ENCODE measurements at regions not wholly inside any gene's neighbourhood (a gene's known extent, or its start where the extent isn't known, plus 50 kb on each side); places are given as distances from the start of the nearest gene placed in this dataset.
"Not testable (repeated sequence)": the region's sequence is repeated elsewhere in the genome, so short reads cannot be mapped to it uniquely, and the experiment has no call there.

- DNase-seq (ENCODE audit: low read depth in 2 of 2): no peak
Observed at GRCh38 chr1:196160066-196160795, 448.0 kb downstream of the KCNT2 start.

GRCh38 chr1:196155586-196155985, 452.7 kb downstream of the KCNT2 start:
- DNase-seq (ENCODE audit: low read depth in 2 of 2): no peak

DNA sequence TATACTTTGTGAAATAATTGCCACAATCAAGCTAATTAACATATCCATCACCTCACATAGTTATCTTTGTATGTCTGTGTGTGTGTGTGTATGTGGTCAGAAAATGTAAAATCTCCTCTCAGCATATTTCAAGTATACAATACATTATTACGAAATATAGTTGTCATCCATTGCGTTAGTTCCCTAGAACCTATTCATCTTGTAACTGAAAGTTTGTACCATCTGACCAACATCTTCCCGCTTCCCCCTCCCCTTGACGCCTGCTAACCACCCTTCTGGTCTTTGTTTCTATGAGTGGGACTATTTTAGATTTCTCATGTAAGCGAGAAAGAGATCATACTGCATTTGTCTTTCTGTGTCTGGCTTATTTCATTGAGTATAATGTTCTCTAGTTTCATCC, 455.3 kb downstream of the KCNT2 start:
- DNase-seq (ENCODE audit: low read depth in 2 of 2): no peak

- DNase-seq (ENCODE audit: low read depth in 2 of 2): no peak
Observed at GRCh38 chr1:196152086-196152485, 456.2 kb downstream of the KCNT2 start.

- DNase-seq (ENCODE audit: low read depth in 2 of 2): no peak
Observed at GRCh38 chr1:196148367-196148970, 459.8 kb downstream of the KCNT2 start.

- no peak for DNase-seq (ENCODE audit: low read depth in 2 of 2)
Observed at GRCh38 chr1:196147530-196147929, 460.7 kb downstream of the KCNT2 start.

GRCh38 chr1:196145151-196145550, 463.1 kb downstream of the KCNT2 start:
- not testable (repeated sequence) for DNase-seq (ENCODE audit: low read depth in 2 of 2)

- DNase-seq (ENCODE audit: low read depth in 2 of 2): no peak
Observed at GRCh38 chr1:196144588-196144987, 463.7 kb downstream of the KCNT2 start.

- DNase-seq (ENCODE audit: low read depth in 2 of 2): no peak
Observed at GRCh38 chr1:196143602-196144342, 464.5 kb downstream of the KCNT2 start.

DNA sequence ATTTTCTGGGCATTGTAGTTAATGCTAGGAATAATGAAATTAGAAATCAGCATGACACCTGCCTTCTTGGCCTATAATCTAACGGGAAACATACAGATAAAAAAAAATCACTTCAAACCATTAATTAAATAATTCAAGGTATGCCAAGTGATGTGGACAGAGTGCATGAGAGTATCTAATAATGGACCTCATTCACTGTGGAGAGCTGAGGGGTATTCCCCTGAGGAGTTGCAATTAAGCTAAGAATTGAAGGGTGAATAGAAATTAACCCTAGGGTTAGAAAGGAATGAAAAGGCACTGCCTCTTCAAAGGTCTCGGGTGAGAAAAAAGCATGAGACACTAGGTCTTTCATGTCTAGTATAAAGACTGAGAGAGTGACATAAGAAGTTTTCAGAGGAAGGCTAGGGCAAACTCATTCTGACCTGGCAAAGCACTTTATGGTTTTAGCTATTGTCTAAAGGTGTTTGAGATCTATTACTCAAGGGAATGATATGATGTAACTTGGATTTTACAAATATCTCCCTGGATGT, 466.1 kb downstream of the KCNT2 start:
- DNase-seq (ENCODE audit: low read depth in 2 of 2): no peak

DNA sequence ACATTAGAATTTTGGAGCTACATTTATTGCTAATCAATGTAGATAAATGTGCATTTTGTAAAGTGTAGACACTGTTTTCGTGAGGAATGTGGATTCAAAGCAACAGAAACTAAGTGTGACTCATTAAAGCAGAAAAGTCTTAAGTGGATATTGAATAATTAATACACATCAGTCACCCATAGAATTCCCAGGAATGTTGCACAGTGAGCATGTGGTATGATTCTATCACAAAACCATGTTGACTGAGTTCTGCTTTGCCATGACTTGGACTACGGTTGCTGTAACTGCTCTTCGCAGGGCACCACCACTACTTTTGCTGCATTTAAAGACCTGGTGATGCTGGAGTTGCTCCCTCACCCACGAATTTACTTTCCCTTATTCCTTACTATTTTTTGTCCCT, 471.8 kb downstream of the KCNT2 start:
- no peak for DNase-seq (ENCODE audit: low read depth in 2 of 2)

DNA sequence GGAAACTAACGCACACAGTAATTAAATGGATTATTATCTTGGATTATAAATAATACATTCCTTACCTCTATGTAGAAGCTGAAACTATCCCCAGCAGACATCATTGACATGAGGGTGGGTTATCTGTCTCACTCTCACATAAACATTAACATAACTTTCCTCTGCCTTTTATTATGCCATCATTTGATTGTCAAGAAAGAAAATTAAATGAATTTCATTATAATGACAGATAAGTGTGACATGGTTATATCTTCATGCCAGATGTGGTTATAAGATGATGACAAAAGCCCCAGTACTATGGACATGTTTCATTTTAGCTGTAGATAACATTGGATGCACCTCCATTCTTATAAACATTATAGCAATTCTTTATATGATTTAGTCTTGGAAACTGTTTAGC, 476.5 kb downstream of the KCNT2 start:
- DNase-seq (ENCODE audit: low read depth in 2 of 2): no peak

DNA sequence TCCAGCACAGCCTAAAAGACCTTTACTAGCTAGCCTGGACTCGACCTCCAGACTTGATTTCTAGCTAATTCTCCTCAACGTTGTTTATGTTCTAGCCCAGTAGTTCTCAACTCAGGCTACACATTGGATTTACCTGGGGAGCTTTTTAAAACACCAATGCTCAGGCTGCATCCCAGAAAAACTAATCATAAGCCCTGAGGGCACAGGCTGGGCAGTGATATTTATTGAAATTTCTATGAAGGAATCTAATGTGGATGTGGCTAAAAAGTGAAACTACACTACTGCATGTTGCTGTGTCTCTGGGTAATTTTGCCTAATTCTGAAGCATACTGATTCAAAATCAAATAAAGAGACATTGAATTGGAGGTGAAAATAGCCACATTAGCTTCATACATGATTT, 479.4 kb downstream of the KCNT2 start:
- no peak for DNase-seq (ENCODE audit: low read depth in 2 of 2)

DNA sequence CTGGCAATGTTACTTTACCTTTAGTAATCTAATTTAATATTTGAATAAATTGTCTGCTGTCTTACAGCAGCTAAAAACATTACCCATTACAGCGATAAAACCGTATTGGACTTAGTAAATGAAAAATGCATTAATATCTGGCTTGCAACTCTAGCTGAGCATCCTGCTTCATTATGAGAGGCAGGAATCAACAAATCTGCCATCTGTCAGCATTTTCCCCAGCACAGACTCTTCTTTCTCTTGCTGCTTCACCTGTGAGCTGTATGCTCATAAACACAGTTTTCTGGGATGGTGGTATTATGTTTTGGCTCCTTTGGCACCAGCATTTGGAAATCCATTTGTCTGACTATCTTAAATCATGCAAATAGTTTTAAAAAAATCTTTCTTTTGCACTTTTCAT, 487.1 kb downstream of the KCNT2 start:
- DNase-seq (ENCODE audit: low read depth in 2 of 2): no peak

DNA sequence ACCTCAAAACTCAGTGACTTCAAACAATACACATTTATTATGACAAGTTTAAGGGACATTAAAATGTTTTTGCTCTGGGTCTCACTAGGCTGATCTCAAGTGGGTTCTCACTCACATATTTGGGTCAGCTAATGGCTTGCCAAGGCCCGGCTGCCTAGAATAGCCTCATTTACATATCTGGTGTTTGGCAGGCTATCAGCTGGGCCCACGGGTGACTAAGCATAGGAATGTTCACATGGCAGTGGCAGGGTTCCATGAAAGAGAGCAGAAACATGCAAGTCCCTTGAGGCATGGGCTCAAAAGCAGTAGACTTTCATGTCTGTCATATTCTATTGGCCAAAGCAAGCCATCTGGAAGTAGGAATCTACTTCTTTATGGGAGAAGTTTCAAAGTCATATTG, 492.6 kb downstream of the KCNT2 start:
- no peak for DNase-seq (ENCODE audit: low read depth in 2 of 2)

DNA sequence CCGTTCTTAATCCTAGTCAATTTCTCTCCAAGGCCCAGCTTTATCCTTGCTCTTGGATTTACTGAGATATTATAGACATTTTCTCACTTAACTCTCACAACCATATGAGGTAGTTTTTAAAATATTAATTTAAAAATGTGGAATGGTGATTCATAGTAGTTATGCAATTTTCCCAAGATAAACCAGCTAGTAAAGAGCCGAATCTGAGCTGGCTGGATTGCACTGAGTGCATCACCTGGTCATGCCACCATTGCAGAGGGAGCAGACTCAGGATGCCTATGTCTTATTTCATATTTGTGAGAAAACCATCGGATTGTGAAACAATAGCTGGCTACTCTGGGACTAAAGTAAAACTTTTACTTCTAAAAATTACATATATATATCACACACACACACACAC, 494.0 kb downstream of the KCNT2 start:
- no peak for DNase-seq (ENCODE audit: low read depth in 2 of 2)

GRCh38 chr1:196108990-196109389, 499.2 kb downstream of the KCNT2 start:
- not testable (repeated sequence) for DNase-seq (ENCODE audit: low read depth in 2 of 2)

DNA sequence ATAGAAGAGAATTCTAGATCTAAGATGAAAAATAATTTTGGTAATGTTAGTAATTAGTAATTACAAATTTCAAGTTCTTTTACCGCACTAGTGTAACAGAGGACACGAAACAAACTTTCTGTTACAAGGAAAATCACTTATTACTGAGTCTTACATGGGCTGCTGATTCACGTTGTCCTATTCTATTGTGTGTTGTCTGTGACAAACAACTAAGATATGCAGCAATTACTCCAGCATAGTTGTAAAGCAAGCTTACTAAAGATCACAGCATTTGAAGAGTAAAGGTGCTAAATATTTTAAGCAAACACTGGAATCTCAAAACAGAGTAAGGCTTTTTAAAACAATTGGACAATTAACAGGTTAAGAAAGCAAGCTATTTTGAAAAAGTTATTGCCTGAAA, 502.3 kb downstream of the KCNT2 start:
- DNase-seq (ENCODE audit: low read depth in 2 of 2): no peak

GRCh38 chr1:196102826-196103225, 505.4 kb downstream of the KCNT2 start:
- DNase-seq (ENCODE audit: low read depth in 2 of 2): no peak

- no peak for DNase-seq (ENCODE audit: low read depth in 2 of 2)
Observed at GRCh38 chr1:196098000-196098399, 510.2 kb downstream of the KCNT2 start.

DNA sequence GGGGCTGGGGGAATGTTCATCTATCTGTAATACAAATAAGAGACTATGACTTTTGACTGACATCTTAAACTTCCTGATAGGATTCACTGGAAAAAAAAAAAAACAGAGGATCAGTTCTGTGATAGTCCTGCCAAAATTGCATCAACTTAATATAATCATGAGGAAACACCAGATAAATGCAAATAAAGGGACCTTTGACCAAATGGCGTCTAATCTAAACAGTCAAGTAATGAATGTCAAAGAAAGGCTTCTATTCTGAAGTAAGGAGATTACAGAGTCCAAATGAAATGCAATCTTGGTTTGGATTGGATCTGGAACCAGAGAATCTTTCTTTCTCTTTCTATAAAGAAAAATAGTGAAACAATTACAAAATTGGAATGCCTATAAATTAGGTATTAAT, 513.4 kb downstream of the KCNT2 start:
- no peak for DNase-seq (ENCODE audit: low read depth in 2 of 2)

- no peak for DNase-seq (ENCODE audit: low read depth in 2 of 2)
Observed at GRCh38 chr1:196091397-196092135, 516.7 kb downstream of the KCNT2 start.

Data from stimulated activated CD4-positive, alpha-beta T cell treated with anti-CD3 and anti-CD28 coated beads, Interleukin-15, amount 100 ng/mL, for 48 hours (primary cell).